MG63 (cell line): ENCODE measurements at regions not wholly inside any gene's neighbourhood (a gene's known extent, or its start where the extent isn't known, plus 50 kb on each side); places are given as distances from the start of the nearest gene placed in this dataset.

Source experiments
- DNase-seq: peaks from one replicate; pipeline ENCODE4 v3.0.0-alpha.2; 2020
- H3K27me3 ChIP-seq: fragments of 250-450 bp; sonication (Bioruptor Pico); 2 replicates; pipeline ENCODE4 v1.5.1; 2020; ENCODE audit warnings: mild to moderate bottlenecking, moderate library complexity
- H3K36me3 ChIP-seq: fragments of 250-450 bp; sonication (Bioruptor Pico); 2 replicates; pipeline ENCODE4 v1.5.1; 2020; ENCODE audit warnings: mild to moderate bottlenecking, moderate library complexity
- H3K4me3 ChIP-seq: fragments of 250-450 bp; sonication (Bioruptor Pico); 2 replicates; pipeline ENCODE4 v1.5.1; 2020; ENCODE audit warnings: mild to moderate bottlenecking, moderate library complexity
- H3K9me3 ChIP-seq: fragments of 250-450 bp; sonication (Bioruptor Pico); 2 replicates; pipeline ENCODE4 v1.5.1; 2020; ENCODE audit warnings: mild to moderate bottlenecking, moderate library complexity

DNA sequence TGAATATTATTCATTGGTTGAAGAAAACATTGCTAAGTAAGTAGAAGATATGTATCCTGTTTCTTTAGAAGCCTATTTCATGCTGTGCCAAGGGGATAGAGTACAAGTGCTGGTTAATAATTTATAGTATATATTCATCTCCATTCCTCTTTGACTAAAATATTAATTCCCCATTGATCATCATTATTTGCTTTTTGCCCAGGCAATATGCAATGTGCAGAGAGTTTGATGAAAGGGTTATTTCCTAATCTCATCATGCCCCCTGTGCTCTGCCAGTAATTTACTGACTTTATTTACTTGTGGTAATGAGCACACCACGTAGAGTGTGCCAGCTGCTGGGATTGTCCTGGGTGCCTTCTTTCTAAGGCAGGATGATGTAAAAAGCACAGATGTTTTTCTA, 180.9 kb downstream of the REEP3 start:
- DNase-seq, result no peak
- no peaks in the 10 kb centered on the region for H3K27me3 ChIP-seq
- H3K4me3 ChIP-seq, result no peak overlapping the region
- no peaks in the 10 kb centered on the region for H3K36me3 ChIP-seq
- no peaks in the 10 kb centered on the region for H3K9me3 ChIP-seq

- Histone ChIP-seq H3K9me3 (no peaks in the 10 kb centered on the region), H3K36me3 (no peaks in the 10 kb centered on the region), H3K4me3 (no peak overlapping the region), H3K27me3 (no peaks in the 10 kb centered on the region)
- no peak for DNase-seq
Observed at GRCh38 chr10:63703113-63703670, 182.0 kb downstream of the REEP3 start.

- Histone ChIP-seq H3K4me3 (no peak overlapping the region), H3K27me3 (no peaks in the 10 kb centered on the region), H3K9me3 (no peaks in the 10 kb centered on the region), H3K36me3 (no peaks in the 10 kb centered on the region)
- DNase-seq, result no peak
Observed at GRCh38 chr10:63703740-63704345, 182.6 kb downstream of the REEP3 start.

- no peaks in the 10 kb centered on the region for H3K36me3 ChIP-seq
- DNase-seq, result peak; percentile 23
- no peak overlapping the region for H3K4me3 ChIP-seq
- no peaks in the 10 kb centered on the region for H3K27me3 ChIP-seq
- H3K9me3 ChIP-seq, result no peaks in the 10 kb centered on the region
Observed at GRCh38 chr10:63707254-63707910, 186.2 kb downstream of the REEP3 start.

GRCh38 chr10:63708421-63708820, 187.2 kb downstream of the REEP3 start:
- H3K36me3 ChIP-seq, result no peaks in the 10 kb centered on the region
- no peak for DNase-seq
- no peaks in the 10 kb centered on the region for H3K9me3 ChIP-seq
- H3K4me3 ChIP-seq, result no peak overlapping the region
- H3K27me3 ChIP-seq, result no peaks in the 10 kb centered on the region

DNA sequence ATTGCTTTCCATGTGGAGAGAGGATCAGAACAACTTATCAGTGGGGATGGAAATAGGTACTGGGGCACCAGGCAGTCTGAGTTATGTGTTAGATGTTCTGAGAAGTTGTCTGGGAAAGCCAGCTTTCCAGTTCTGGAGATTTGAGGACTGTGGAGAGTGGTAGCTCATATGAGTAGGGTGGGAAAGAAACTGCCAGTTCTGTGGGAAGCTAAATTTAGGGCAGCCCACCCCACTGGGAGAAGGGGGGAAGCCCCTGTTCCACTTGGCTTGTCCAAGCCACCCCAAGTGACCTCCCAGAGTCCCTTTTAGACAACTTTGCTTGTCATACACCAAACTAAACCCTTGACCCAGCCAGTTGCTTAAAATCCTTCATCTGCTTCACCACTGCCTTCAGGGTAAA, 189.5 kb downstream of the REEP3 start:
- Histone ChIP-seq H3K36me3 (no peaks in the 10 kb centered on the region), H3K9me3 (no peaks in the 10 kb centered on the region), H3K27me3 (no peaks in the 10 kb centered on the region), H3K4me3 (no peak overlapping the region)
- DNase-seq, result no peak

- Histone ChIP-seq H3K4me3 (no peak overlapping the region), H3K36me3 (no peaks in the 10 kb centered on the region), H3K27me3 (no peaks in the 10 kb centered on the region), H3K9me3 (no peaks in the 10 kb centered on the region)
- DNase-seq, result peak; percentile 85
Observed at GRCh38 chr10:63711361-63711760, 190.2 kb downstream of the REEP3 start.

DNA sequence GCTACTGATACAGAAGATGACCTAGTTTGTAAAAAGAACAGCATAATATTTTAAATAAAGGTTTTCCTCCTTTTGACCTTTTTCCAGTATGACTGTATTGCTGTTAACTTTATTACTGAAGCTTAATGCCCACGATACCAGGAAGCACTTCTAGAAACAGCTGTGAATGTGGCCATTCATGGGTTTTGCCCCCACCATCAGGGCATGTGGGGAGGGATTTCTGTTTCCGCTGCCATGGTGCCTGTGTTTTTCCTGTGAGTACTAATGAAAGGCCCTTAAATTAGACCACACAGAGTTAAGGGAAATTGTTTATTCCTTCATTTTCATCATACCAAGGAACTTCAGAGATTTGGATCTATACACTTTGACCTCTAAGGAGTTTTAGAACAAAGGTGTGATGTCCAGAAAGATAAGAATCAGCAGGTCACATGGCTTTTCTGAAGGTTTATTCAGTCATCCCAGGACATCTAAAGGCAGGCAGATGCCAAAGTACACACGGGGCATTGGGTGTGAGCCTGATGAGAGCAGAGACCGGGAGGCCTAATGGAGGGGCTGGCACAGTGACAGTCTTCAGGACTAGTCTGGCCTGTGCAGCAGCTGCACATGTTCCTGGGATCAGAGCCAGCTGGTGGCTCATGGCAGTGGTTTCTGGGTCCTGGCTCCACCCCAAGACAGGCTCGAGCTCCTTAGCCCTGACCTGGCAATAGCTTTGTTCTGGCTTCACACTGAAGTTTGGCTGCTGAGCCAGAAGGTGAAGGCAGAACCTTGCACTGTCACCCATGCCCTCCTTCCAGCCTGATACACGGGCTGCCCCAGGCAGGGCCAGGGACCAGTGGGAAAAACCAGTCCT, 190.9 kb downstream of the REEP3 start:
- Histone ChIP-seq H3K36me3 (no peaks in the 10 kb centered on the region), H3K4me3 (no peak overlapping the region), H3K27me3 (no peaks in the 10 kb centered on the region), H3K9me3 (no peaks in the 10 kb centered on the region)
- peak; percentile 98 for DNase-seq

DNA sequence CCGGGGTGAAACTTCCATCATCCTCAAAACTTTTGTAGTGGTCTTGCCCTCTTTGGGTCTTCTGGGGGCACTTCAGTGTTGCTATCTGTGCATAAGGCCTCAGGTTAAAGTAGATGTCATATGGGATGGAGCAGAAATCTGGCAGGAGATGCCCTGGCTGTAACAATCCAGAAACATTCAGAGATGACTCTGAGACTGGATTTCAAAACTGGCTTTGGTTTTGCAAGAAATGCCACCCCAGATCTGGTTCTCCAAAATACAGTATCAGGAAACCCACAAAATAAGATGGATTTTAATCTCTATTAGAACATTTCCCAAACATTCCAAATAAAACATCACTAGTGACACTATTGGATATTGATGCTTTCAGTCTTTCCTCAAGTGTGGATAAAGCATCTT, 191.5 kb downstream of the REEP3 start:
- no peaks in the 10 kb centered on the region for H3K36me3 ChIP-seq
- H3K9me3 ChIP-seq, result no peaks in the 10 kb centered on the region
- no peak for DNase-seq
- H3K27me3 ChIP-seq, result no peaks in the 10 kb centered on the region
- no peak overlapping the region for H3K4me3 ChIP-seq

- Histone ChIP-seq H3K27me3 (no peaks in the 10 kb centered on the region), H3K9me3 (no peaks in the 10 kb centered on the region), H3K36me3 (no peaks in the 10 kb centered on the region), H3K4me3 (no peak overlapping the region)
- peak; percentile 41 for DNase-seq
Observed at GRCh38 chr10:63713191-63714144, 192.3 kb downstream of the REEP3 start.

DNA sequence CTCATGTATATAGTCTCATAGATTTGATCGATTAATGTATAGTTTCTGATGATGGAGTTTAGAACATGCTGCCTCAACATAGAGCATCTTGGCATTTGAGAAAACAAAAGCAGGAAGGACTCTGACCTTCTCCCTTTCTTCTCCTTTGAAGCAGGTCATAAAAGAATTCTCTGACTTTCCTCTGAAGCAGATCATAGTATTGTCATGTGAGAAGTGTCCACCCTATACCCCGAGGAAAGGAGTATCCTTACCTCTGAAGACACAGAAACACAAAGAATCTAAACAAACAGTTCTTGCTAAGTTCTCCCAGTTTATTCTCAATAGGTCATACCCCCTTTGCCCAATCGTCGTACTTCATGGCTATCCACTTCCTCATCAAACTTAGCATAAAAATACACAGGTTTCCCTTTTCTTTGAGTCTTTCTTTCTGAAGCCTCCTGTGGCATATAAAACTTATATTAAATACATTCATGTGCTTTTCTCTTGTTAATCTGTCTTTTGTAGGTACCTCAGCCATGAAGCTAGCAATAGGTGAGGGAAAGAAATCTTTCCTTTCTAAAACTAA, 194.9 kb downstream of the REEP3 start:
- H3K27me3 ChIP-seq, result no peaks in the 10 kb centered on the region
- no peak for DNase-seq
- H3K4me3 ChIP-seq, result no peak overlapping the region
- no peaks in the 10 kb centered on the region for H3K36me3 ChIP-seq
- no peaks in the 10 kb centered on the region for H3K9me3 ChIP-seq

DNA sequence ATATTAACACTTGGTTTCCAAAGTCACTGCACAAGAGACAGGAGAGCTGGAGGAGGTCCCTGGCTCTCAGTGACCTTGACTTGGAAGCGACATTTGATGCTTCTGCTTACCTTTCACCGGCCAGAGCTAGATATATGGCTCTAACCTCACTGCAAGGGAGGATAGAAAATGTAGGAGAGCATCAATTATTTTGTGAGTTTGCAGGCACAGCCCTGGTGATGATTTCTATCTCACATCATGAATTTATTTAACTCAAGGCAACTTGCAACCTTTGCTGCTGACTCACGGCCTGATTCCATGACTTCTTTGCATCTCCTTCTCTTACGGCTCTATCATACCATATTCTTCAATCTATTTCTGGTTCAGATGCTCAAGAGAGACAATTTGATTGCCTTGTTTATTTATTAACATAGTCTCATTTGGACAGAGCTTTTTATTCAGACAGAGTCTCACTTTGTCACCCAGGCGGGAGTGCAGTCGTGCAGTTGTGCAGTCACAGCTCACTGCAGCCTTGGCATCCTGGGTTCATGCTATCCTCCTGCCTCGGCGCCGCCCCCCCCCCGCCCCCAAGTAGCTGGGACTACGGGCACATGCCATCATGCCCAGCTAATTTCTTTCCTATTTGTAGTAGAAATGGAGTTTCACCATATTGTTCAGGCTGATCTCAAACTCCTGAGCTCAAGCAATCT, 196.0 kb downstream of the REEP3 start:
- DNase-seq, result no peak
- Histone ChIP-seq H3K4me3 (no peak overlapping the region), H3K9me3 (no peaks in the 10 kb centered on the region), H3K27me3 (no peaks in the 10 kb centered on the region), H3K36me3 (no peaks in the 10 kb centered on the region)

- Histone ChIP-seq H3K4me3 (no peak overlapping the region), H3K9me3 (no peaks in the 10 kb centered on the region), H3K27me3 (no peaks in the 10 kb centered on the region), H3K36me3 (no peaks in the 10 kb centered on the region)
- no peak for DNase-seq
Observed at GRCh38 chr10:63718006-63718405, 196.8 kb downstream of the REEP3 start.

DNA sequence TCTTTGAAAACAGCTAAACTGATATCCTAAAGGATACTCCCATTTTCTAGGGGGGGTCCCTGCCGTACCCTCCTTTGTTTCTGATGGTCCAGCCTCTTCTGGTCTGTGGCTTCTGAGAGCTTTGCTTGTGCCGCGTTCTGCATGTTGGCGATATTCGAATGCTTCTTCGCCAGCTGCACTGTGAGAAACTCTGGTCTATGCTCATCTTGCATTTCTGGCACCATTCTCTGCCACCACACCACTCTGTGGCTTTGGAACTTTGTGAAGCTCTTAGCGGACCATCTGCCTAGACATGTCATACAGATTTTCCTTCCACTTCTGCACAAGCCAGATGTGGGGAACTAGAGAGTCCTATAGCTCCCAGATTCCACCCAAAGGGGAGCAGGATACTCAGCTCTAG, 197.2 kb downstream of the REEP3 start:
- Histone ChIP-seq H3K27me3 (no peaks in the 10 kb centered on the region), H3K4me3 (no peak overlapping the region), H3K9me3 (no peaks in the 10 kb centered on the region), H3K36me3 (no peaks in the 10 kb centered on the region)
- DNase-seq, result no peak

GRCh38 chr10:63719226-63719856, 198.1 kb downstream of the REEP3 start:
- DNase-seq, result no peak
- H3K36me3 ChIP-seq, result no peaks in the 10 kb centered on the region
- H3K4me3 ChIP-seq, result no peak overlapping the region
- no peaks in the 10 kb centered on the region for H3K27me3 ChIP-seq
- no peaks in the 10 kb centered on the region for H3K9me3 ChIP-seq
